IMR-90 (cell line): ENCODE measurements at regions not wholly inside any gene's neighbourhood (a gene's known extent, or its start where the extent isn't known, plus 50 kb on each side); places are given as distances from the start of the nearest gene placed in this dataset.

Experiments
- ATAC-seq: fragments of 200-7000 bp; cut with Tn5 transposase; 2 replicates; pipeline ENCODE4 v1.9.1; 2020; ENCODE audit warnings: low read depth, mild to moderate bottlenecking, moderate library complexity
- BruUV-seq: library from RNA; stranded (reverse); fragments of 400-500 nt; replicated peaks from 2 replicates; lab custom pipeline; 2021; lab: Mats Ljungman, UMichigan
- CTCF ChIA-PET: fragments of 300-600 bp; formaldehyde crosslinking; extraction: SDS; loops from one replicate; lab custom pipeline; 2021; ENCODE audit warnings: antibody characterized with exemption; lab: Yijun Ruan, JAX
- POLR2A ChIA-PET: fragments of 300-600 bp; sonication (Branson Sonifier 250); formaldehyde crosslinking; loops from one replicate; lab custom pipeline; 2022; ENCODE audit warnings: antibody characterized with exemption; ENCODE audit not compliant: unreplicated experiment; lab: Charles Lee
- DNase-seq: peaks from one replicate; pipeline ENCODE4 v3.0.0; 2013
- H2AFZ ChIP-seq: replicated peaks from 2 replicates; pipeline ENCODE3; 2013; ENCODE audit warnings: low read length, mild to moderate bottlenecking; ENCODE audit not compliant: poor library complexity
- H2AK5ac ChIP-seq: 2 replicates; pipeline ENCODE4 v1.6.1; 2013; ENCODE audit warnings: low read depth, low read length, inconsistent platforms
- H2AK9ac ChIP-seq: replicated peaks from 2 replicates; pipeline ENCODE3; 2013; ENCODE audit warnings: mild to moderate bottlenecking, low read depth, low read length, moderate library complexity; ENCODE audit not compliant: poor library complexity
- H2BK120ac ChIP-seq: 2 replicates; pipeline ENCODE4 v1.6.1; 2013; ENCODE audit warnings: low read depth, low read length, inconsistent platforms
- H2BK15ac ChIP-seq: 3 replicates; pipeline ENCODE4 v1.6.1; 2013; ENCODE audit warnings: low read depth, low read length, inconsistent platforms
- H2BK20ac ChIP-seq: 2 replicates; pipeline ENCODE4 v1.6.1; 2013; ENCODE audit warnings: low read depth, mild to moderate bottlenecking, inconsistent platforms, low read length, moderate library complexity
- H2BK5ac ChIP-seq: 2 replicates; pipeline ENCODE4 v1.6.1; 2013; ENCODE audit warnings: mild to moderate bottlenecking, low read depth, low read length, inconsistent platforms; ENCODE audit not compliant: poor library complexity, severe bottlenecking
- H3K14ac ChIP-seq: replicated peaks from 2 replicates; pipeline ENCODE4 v1.6.1; 2013; ENCODE audit warnings: low read depth, low read length, inconsistent platforms
- H3K18ac ChIP-seq: 2 replicates; pipeline ENCODE4 v1.6.1; 2013; ENCODE audit warnings: low read depth, low read length, control low read depth
- H3K23ac ChIP-seq: 2 replicates; pipeline ENCODE4 v1.6.1; 2013; ENCODE audit warnings: low read depth, low read length, inconsistent platforms
- H3K27ac ChIP-seq: 2 replicates; pipeline ENCODE4 v1.5.1; 2013; ENCODE audit warnings: mild to moderate bottlenecking, control low read depth, low read length; ENCODE audit not compliant: insufficient read depth
- H3K27me3 ChIP-seq: 2 replicates; pipeline ENCODE4 v1.6.1; 2013; ENCODE audit warnings: low read length; ENCODE audit not compliant: control insufficient read depth, insufficient read depth
- H3K36me3 ChIP-seq: 2 replicates; pipeline ENCODE4 v1.6.1; 2013; ENCODE audit warnings: low read length, mixed read lengths; ENCODE audit not compliant: control insufficient read depth, insufficient read depth
- H3K4ac ChIP-seq: 2 replicates; pipeline ENCODE4 v1.6.1; 2013; ENCODE audit warnings: low read depth, low read length, inconsistent platforms
- H3K4me1 ChIP-seq: 2 replicates; pipeline ENCODE4 v1.6.1; 2013; ENCODE audit warnings: low read length, mixed read lengths; ENCODE audit not compliant: control insufficient read depth, insufficient read depth
- H3K4me2 ChIP-seq: 2 replicates; pipeline ENCODE4 v1.6.1; 2013; ENCODE audit warnings: low read depth, mild to moderate bottlenecking, control low read depth, low read length, moderate library complexity
- H3K4me3 ChIP-seq: 2 replicates; pipeline ENCODE4 v1.5.1; 2013; ENCODE audit warnings: low read depth, mild to moderate bottlenecking, control low read depth, low read length, moderate library complexity; ENCODE audit not compliant: insufficient read depth
- H3K56ac ChIP-seq: 2 replicates; pipeline ENCODE4 v1.6.1; 2013; ENCODE audit warnings: low read length, inconsistent platforms; ENCODE audit not compliant: insufficient read depth; ENCODE audit errors: extremely low read depth
- H3K79me1 ChIP-seq, 2 experiments: 2 replicates each; pipeline ENCODE4 v1.6.1; 2013; ENCODE audit warnings: low read length in 2 of 2, inconsistent platforms in 1 of 2, low read depth in 1 of 2
- H3K9ac ChIP-seq: 2 replicates; pipeline ENCODE4 v1.6.1; 2013; ENCODE audit warnings: low read depth, low read length, control low read depth
- H3K9me1 ChIP-seq: 2 replicates; pipeline ENCODE4 v1.6.1; 2013; ENCODE audit warnings: low read length, inconsistent platforms; ENCODE audit not compliant: insufficient read depth
- H3K9me3 ChIP-seq: 2 replicates; pipeline ENCODE4 v1.6.1; 2013; ENCODE audit warnings: low read length; ENCODE audit not compliant: control insufficient read depth, insufficient read depth
- H4K20me1 ChIP-seq: 2 replicates; pipeline ENCODE4 v1.6.1; 2013; ENCODE audit warnings: low read length, inconsistent platforms; ENCODE audit not compliant: insufficient read depth
- H4K5ac ChIP-seq: 2 replicates; pipeline ENCODE4 v1.6.1; 2013; ENCODE audit warnings: mild to moderate bottlenecking, low read depth, low read length, control low read depth
- H4K8ac ChIP-seq, 2 experiments: 2 replicates each; pipeline ENCODE4 v1.6.1; 2013; ENCODE audit warnings: low read depth in 2 of 2, low read length in 2 of 2, control low read depth in 1 of 2, inconsistent platforms in 1 of 2
- H4K91ac ChIP-seq: 2 replicates; pipeline ENCODE4 v1.6.1; 2013; ENCODE audit warnings: low read depth, low read length, inconsistent platforms; ENCODE audit not compliant: insufficient read depth
- NFE2L2 ChIP-seq: fragments of 150-350 bp; IDR thresholded peaks from 2 replicates; pipeline ENCODE4 v1.6.1; 2016; ENCODE audit warnings: low read depth, mild to moderate bottlenecking, low read length
- WGBS, 2 experiments: methylation state at CpG; one replicate each; pipeline versions ENCODE4 v1.1.5 to v1.1.7; 2013; ENCODE audit warnings: missing lambda C conversion rate in 2 of 2; ENCODE audit not compliant: insufficient read length in 1 of 2; ENCODE audit errors: extremely low coverage in 2 of 2; 5-methylcytosine and 5-hydroxymethylcytosine counted together
- dilution Hi-C: fragments of 300-500 bp; cut with HindIII; formaldehyde crosslinking; loops from one replicate; pipeline ENCODE4 v1.14.3; 2018; ENCODE audit warnings: low sequenced_read_pairs; ENCODE audit not compliant: unreplicated experiment
- in situ Hi-C: fragments of 300-500 bp; cut with MboI; formaldehyde crosslinking; loops from 3 replicates; pipeline ENCODE4 v1.14.3; 2019; ENCODE audit warnings: low sequenced_read_pairs, inconsistent platforms, mixed read lengths
- intact Hi-C: fragments of 100-400 bp; cut with micrococcal nuclease; formaldehyde crosslinking; loops from 2 replicates; pipeline ENCODE4 v1.10.0; 2022
- TF ChIP-seq, protein P1 (sequence below): fragments of 150-350 bp; IDR thresholded peaks from 2 replicates; pipeline ENCODE4 v1.6.1; 2017; ENCODE audit warnings: mild to moderate bottlenecking, antibody characterized with exemption, low read length, low read depth
- TF ChIP-seq, protein P2 (sequence below): fragments of 150-350 bp; IDR thresholded peaks from 2 replicates; pipeline ENCODE4 v1.6.1; 2016; ENCODE audit warnings: low read depth, mild to moderate bottlenecking, low read length, moderate library complexity, borderline replicate concordance

GRCh38 chr6:82761674-82762345 is 303.8 kb downstream of the UBE3D start:
- TF ChIP-seq, protein P1, sequence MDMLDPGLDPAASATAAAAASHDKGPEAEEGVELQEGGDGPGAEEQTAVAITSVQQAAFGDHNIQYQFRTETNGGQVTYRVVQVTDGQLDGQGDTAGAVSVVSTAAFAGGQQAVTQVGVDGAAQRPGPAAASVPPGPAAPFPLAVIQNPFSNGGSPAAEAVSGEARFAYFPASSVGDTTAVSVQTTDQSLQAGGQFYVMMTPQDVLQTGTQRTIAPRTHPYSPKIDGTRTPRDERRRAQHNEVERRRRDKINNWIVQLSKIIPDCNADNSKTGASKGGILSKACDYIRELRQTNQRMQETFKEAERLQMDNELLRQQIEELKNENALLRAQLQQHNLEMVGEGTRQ, result no peak
- TF ChIP-seq, protein P2, sequence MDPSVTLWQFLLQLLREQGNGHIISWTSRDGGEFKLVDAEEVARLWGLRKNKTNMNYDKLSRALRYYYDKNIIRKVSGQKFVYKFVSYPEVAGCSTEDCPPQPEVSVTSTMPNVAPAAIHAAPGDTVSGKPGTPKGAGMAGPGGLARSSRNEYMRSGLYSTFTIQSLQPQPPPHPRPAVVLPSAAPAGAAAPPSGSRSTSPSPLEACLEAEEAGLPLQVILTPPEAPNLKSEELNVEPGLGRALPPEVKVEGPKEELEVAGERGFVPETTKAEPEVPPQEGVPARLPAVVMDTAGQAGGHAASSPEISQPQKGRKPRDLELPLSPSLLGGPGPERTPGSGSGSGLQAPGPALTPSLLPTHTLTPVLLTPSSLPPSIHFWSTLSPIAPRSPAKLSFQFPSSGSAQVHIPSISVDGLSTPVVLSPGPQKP, result no peak
- no peak for TF ChIP-seq NFE2L2
- Histone ChIP-seq H3K4me3 (no peak overlapping the region), H3K4ac (no peak overlapping the region), H3K18ac (no peak overlapping the region), H3K9ac (no peak overlapping the region), H3K9me3 (no peaks in the 10 kb centered on the region), H3K27me3 (no peaks in the 10 kb centered on the region), H3K79me1 (no peaks in the 10 kb centered on the region), H4K20me1 (no peaks in the 10 kb centered on the region), H2AK5ac (no peak overlapping the region), H2BK20ac (no peak overlapping the region), H2BK15ac (no peak overlapping the region), H2BK5ac (no peak overlapping the region), H3K9me1 (no peaks in the 10 kb centered on the region), H3K14ac (no peak overlapping the region), H4K8ac (no peak overlapping the region), H3K4me1 (no peaks in the 10 kb centered on the region), H3K27ac (no peak overlapping the region), H2AK9ac (no peak overlapping the region), H3K56ac (no peak overlapping the region), H3K36me3 (no peaks in the 10 kb centered on the region), H3K4me2 (no peak overlapping the region), H2AFZ (no peak overlapping the region), H3K23ac (no peak overlapping the region), H4K5ac (no peak overlapping the region), H4K91ac (no peak overlapping the region), H2BK120ac (no peak overlapping the region)
- DNase-seq, result no peak
- CTCF ChIA-PET, result no interaction called here
- intact Hi-C loops (no loop called here), in situ Hi-C loops (no loop called here), dilution Hi-C loops (no loop called here)
- no TSS peak for BruUV-seq
- no CpG with 5 or more reads among the region's 2 CpGs for WGBS, 2 experiments
- no peak for ATAC-seq
- POLR2A ChIA-PET, result no interaction called here
